H1 (cell line): ENCODE measurements at regions not wholly inside any gene's neighbourhood (a gene's known extent, or its start where the extent isn't known, plus 50 kb on each side); places are given as distances from the start of the nearest gene placed in this dataset.

ENCODE experiments used
- CTCF ChIA-PET: fragments of 300-600 bp; sonication (Branson Sonifier 250); formaldehyde crosslinking; loops from one replicate; lab custom pipeline; 2021; ENCODE audit not compliant: partially characterized antibody; lab: Charles Lee
- POLR2A ChIA-PET: fragments of 300-600 bp; sonication (Branson Sonifier 250); formaldehyde crosslinking; loops from one replicate; lab custom pipeline; 2021; ENCODE audit warnings: inconsistent platforms; ENCODE audit not compliant: partially characterized antibody; lab: Charles Lee
- DNase-seq, 2 experiments: peaks; one replicate each; pipeline versions ENCODE4 v3.0.0 to v3.0.0-alpha.2; 2010 to 2022; ENCODE audit warnings: low spot score in 2 of 2, low read depth in 1 of 2, mixed read lengths in 1 of 2
- FAIRE-seq: peaks from 2 replicates; lab custom pipeline; 2011; peaks lifted over from hg19 to GRCh38; lab: Jason Lieb, UNC
- H2AFZ ChIP-seq: 2 replicates; pipeline ENCODE4 v1.8.1; 2012; ENCODE audit warnings: low read length, inconsistent platforms
- H2AK5ac ChIP-seq: 2 replicates; pipeline ENCODE4 v1.6.1; 2013; ENCODE audit warnings: low read depth, low read length
- H2BK120ac ChIP-seq: replicated peaks from 2 replicates; pipeline ENCODE3; 2013; ENCODE audit warnings: low read depth, low read length, inconsistent platforms
- H2BK12ac ChIP-seq: 2 replicates; pipeline ENCODE4 v1.6.1; 2013; ENCODE audit warnings: low read depth, low read length
- H2BK15ac ChIP-seq: 2 replicates; pipeline ENCODE4 v1.6.1; 2013; ENCODE audit warnings: low read length
- H2BK20ac ChIP-seq: 2 replicates; pipeline ENCODE4 v1.6.1; 2013; ENCODE audit warnings: low read length
- H2BK5ac ChIP-seq: 2 replicates; pipeline ENCODE4 v1.6.1; 2013; ENCODE audit warnings: low read depth, low read length
- H3K14ac ChIP-seq: 2 replicates; pipeline ENCODE4 v1.6.1; 2013; ENCODE audit warnings: inconsistent platforms; ENCODE audit not compliant: insufficient read length
- H3K18ac ChIP-seq: 2 replicates; pipeline ENCODE4 v1.6.1; 2013; ENCODE audit warnings: low read length; ENCODE audit errors: extremely low read depth
- H3K23ac ChIP-seq: 2 replicates; pipeline ENCODE4 v1.6.1; 2013; ENCODE audit warnings: inconsistent platforms; ENCODE audit not compliant: insufficient read length
- H3K23me2 ChIP-seq: 2 replicates; pipeline ENCODE4 v1.6.1; 2013; ENCODE audit warnings: low read depth, low read length
- H3K27ac ChIP-seq: 2 replicates; pipeline ENCODE4 v1.6.1; 2011; ENCODE audit warnings: low read depth, low read length, inconsistent platforms
- H3K27me3 ChIP-seq, 4 experiments: replicated peaks in 1 of 4; 1 replicate in 1 of 4; 2 replicates in 3 of 4; pipeline versions ENCODE4 v1.6.1 to v1.8.1; 2011 to 2013; ENCODE audit warnings: low read length in 3 of 4, mild to moderate bottlenecking in 3 of 4, inconsistent platforms in 2 of 4, mixed read lengths in 2 of 4, moderate library complexity in 1 of 4; ENCODE audit not compliant: control insufficient read depth in 3 of 4, insufficient read depth in 3 of 4; ENCODE audit errors: extremely low read depth in 1 of 4
- H3K36me3 ChIP-seq, 4 experiments: 2 replicates each; pipeline versions ENCODE4 v1.6.1 to v1.8.1; 2011 to 2013; ENCODE audit warnings: mild to moderate bottlenecking in 4 of 4, low read length in 3 of 4, moderate library complexity in 2 of 4, control low read depth in 1 of 4, inconsistent platforms in 1 of 4; ENCODE audit not compliant: insufficient read depth in 4 of 4, control insufficient read depth in 2 of 4
- H3K4ac ChIP-seq: replicated peaks from 2 replicates; pipeline ENCODE3; 2013; ENCODE audit warnings: low read length, low read depth, mixed read lengths, inconsistent platforms; ENCODE audit not compliant: insufficient read length
- H3K4me1 ChIP-seq, 4 experiments: replicated peaks in 1 of 4; 1 replicate in 1 of 4; 2 replicates in 3 of 4; pipeline versions ENCODE4 v1.6.1 to v1.8.1; 2011 to 2013; ENCODE audit warnings: low read length in 3 of 4, inconsistent platforms in 2 of 4, mixed read lengths in 1 of 4; ENCODE audit not compliant: insufficient read depth in 4 of 4, control insufficient read depth in 3 of 4
- H3K4me2 ChIP-seq, 2 experiments: 2 replicates each; pipeline versions ENCODE4 v1.6.1 to v1.8.1; 2011 to 2013; ENCODE audit warnings: low read depth in 2 of 2, low read length in 2 of 2, control low read depth in 1 of 2, inconsistent platforms in 1 of 2, mild to moderate bottlenecking in 1 of 2; ENCODE audit not compliant: insufficient read depth in 1 of 2
- H3K4me3 ChIP-seq, 4 experiments: fragments of 200-600, 300-600 bp in 1 of 4; sonication (generic), shearing (Covaris generic), sonication (Bioruptor Twin) in 1 of 4; 2 replicates each; pipeline versions ENCODE4 v1.5.1 to v1.8.1; 2011 to 2016; ENCODE audit warnings: low read length in 4 of 4, low read depth in 3 of 4, control low read depth in 2 of 4, inconsistent platforms in 2 of 4, mild to moderate bottlenecking in 2 of 4, mixed read lengths in 1 of 4, moderate library complexity in 1 of 4; ENCODE audit not compliant: insufficient read depth in 2 of 4; ENCODE audit errors: extremely low read depth in 1 of 4
- H3K56ac ChIP-seq: replicated peaks from 2 replicates; pipeline ENCODE3; 2013; ENCODE audit warnings: low read depth, mild to moderate bottlenecking, mixed read lengths, low read length, inconsistent platforms; ENCODE audit not compliant: insufficient read length
- H3K79me1 ChIP-seq: 2 replicates; pipeline ENCODE4 v1.6.1; 2013; ENCODE audit warnings: low read depth, low read length, control low read depth
- H3K79me2 ChIP-seq, 2 experiments: 2 replicates each; pipeline versions ENCODE4 v1.6.1 to v1.8.1; 2012 to 2013; ENCODE audit warnings: low read length in 2 of 2, mild to moderate bottlenecking in 2 of 2, inconsistent platforms in 1 of 2; ENCODE audit not compliant: insufficient read depth in 2 of 2, control insufficient read depth in 1 of 2
- H3K9ac ChIP-seq, 4 experiments: replicated peaks in 1 of 4; 1 replicate in 1 of 4; 2 replicates in 3 of 4; pipeline versions ENCODE4 v1.6.1 to v1.8.1; 2011 to 2013; ENCODE audit warnings: low read depth in 3 of 4, low read length in 3 of 4, control low read depth in 2 of 4, mild to moderate bottlenecking in 2 of 4, moderate library complexity in 2 of 4, inconsistent platforms in 1 of 4; ENCODE audit errors: extremely low read depth in 1 of 4
- H3K9me3 ChIP-seq, 2 experiments: 2 replicates each; pipeline versions ENCODE4 v1.6.1 to v1.8.1; 2012 to 2013; ENCODE audit warnings: mild to moderate bottlenecking in 2 of 2, moderate library complexity in 2 of 2, control low read depth in 1 of 2, inconsistent platforms in 1 of 2, low read depth in 1 of 2, low read length in 1 of 2, mixed read lengths in 1 of 2; ENCODE audit not compliant: insufficient read depth in 2 of 2
- H4K20me1 ChIP-seq, 2 experiments: replicated peaks in 1 of 2; 2 replicates each; pipeline versions ENCODE3 to v1.8.1; 2011 to 2013; ENCODE audit warnings: inconsistent platforms in 2 of 2, low read length in 2 of 2, mild to moderate bottlenecking in 1 of 2; ENCODE audit not compliant: insufficient read depth in 2 of 2, control insufficient read depth in 1 of 2
- H4K5ac ChIP-seq: 2 replicates; pipeline ENCODE4 v1.6.1; 2013; ENCODE audit warnings: low read length, low read depth, mixed read lengths, inconsistent platforms; ENCODE audit not compliant: insufficient read length
- H4K8ac ChIP-seq: 2 replicates; pipeline ENCODE4 v1.8.0; 2013; ENCODE audit warnings: mild to moderate bottlenecking, moderate library complexity, low read length, inconsistent platforms; ENCODE audit not compliant: insufficient read depth; ENCODE audit errors: extremely low read depth
- H4K91ac ChIP-seq: replicated peaks from 2 replicates; pipeline ENCODE3; 2013; ENCODE audit warnings: low read length, mixed read lengths, inconsistent platforms; ENCODE audit not compliant: insufficient read length
- BACH1 ChIP-seq: IDR thresholded peaks from 2 replicates; pipeline ENCODE4 v1.6.1; 2012; ENCODE audit warnings: low read length, improper control_type of control experiment
- BRCA1 ChIP-seq: IDR thresholded peaks from 2 replicates; pipeline ENCODE4 v1.6.1; 2012; ENCODE audit warnings: low read depth, low read length, improper control_type of control experiment
- EGR1 ChIP-seq: IDR thresholded peaks from 2 replicates; pipeline ENCODE4 v1.6.1; 2011; ENCODE audit warnings: low read depth, low read length, borderline replicate concordance
- HDAC6 ChIP-seq: IDR thresholded peaks from one replicate; pipeline ENCODE4 v1.7.1; 2012; ENCODE audit warnings: low read depth, mild to moderate bottlenecking, inconsistent platforms, low read length, moderate library complexity
- POU5F1 ChIP-seq: IDR thresholded peaks from 2 replicates; pipeline ENCODE4 v1.6.1; 2011; ENCODE audit warnings: low read depth, mild to moderate bottlenecking, low read length, moderate library complexity
- RBBP5 ChIP-seq: IDR thresholded peaks from 2 replicates; pipeline ENCODE4 v1.7.1; 2012; ENCODE audit warnings: low read depth, mild to moderate bottlenecking, inconsistent platforms, low read length, moderate library complexity, borderline replicate concordance
- RNF2 ChIP-seq: fragments of 200-900, 300-1000 bp; sonication (generic); IDR thresholded peaks from 2 replicates; pipeline ENCODE4 v1.7.1; 2016; ENCODE audit warnings: borderline replicate concordance, low read depth, mild to moderate bottlenecking, antibody characterized with exemption, low read length; ENCODE audit not compliant: poor library complexity, severe bottlenecking; ENCODE audit errors: missing control alignments
- SRF ChIP-seq: IDR thresholded peaks from 2 replicates; pipeline ENCODE4 v1.6.1; 2011; ENCODE audit warnings: mild to moderate bottlenecking, low read depth, low read length, moderate library complexity
- WGBS, 2 experiments: shearing (Covaris generic) in 1 of 2; methylation state at CpG; one replicate each; pipeline versions ENCODE4 v1.1.6 to v1.1.7; 2013 to 2015; ENCODE audit warnings: low lambda C conversion rate in 2 of 2, mixed read lengths in 2 of 2, inconsistent platforms in 1 of 2, low coverage in 1 of 2, missing lambda C conversion rate in 1 of 2; ENCODE audit not compliant: insufficient replicate concordance in 2 of 2, insufficient coverage in 1 of 2, insufficient read length in 1 of 2; ENCODE audit errors: extremely low coverage in 1 of 2, missing lambda C conversion rate in 1 of 2; 5-methylcytosine and 5-hydroxymethylcytosine counted together
- TF ChIP-seq, protein P1 (sequence below), 3 experiments: IDR thresholded peaks; 1 replicate in 2 of 3; 2 replicates in 1 of 3; pipeline versions ENCODE4 v1.5.1 to v1.6.1; 2011; ENCODE audit warnings: low read length in 3 of 3, mild to moderate bottlenecking in 3 of 3, inconsistent platforms in 2 of 3, low read depth in 1 of 3, moderate library complexity in 1 of 3; ENCODE audit not compliant: insufficient read depth in 1 of 3; ENCODE audit errors: control extremely low read depth in 1 of 3
- TF ChIP-seq, protein P2 (sequence below): IDR thresholded peaks from 2 replicates; pipeline ENCODE4 v1.6.1; 2012; ENCODE audit warnings: low read length, inconsistent platforms

DNA sequence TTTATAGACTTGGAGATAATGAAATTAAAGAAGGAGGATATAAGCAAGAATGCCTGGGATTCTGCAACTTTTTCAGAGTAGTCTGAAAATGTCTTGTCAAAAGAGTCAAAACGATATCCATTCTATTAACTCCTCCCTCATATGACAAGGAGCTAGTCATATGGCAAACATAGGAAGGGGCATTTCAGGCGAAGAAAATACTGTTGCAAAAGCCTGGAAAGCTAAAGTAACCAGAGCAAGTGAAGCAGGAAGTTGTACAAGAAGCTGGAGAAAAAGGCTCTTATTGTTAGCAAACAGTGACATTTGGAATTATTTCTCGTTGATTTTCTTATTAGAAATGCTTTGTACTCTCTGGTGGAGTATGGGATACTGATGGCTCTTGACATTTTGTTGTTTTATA lies 94.0 kb upstream of the PTPRD start:
- H2BK12ac ChIP-seq = no peak overlapping the region
- H3K4me3 ChIP-seq = no peak overlapping the region
- DNase-seq (no peak), FAIRE-seq (no peak)
- H2AK5ac ChIP-seq = no peak overlapping the region
- no peaks in the 10 kb centered on the region for H3K36me3 ChIP-seq
- ChIA-PET CTCF (interaction anchor here (0.6 kb wide), 1 partner anchor 249 kb away, joined by 3 read pairs; no protein-coding TSS in a partner anchor), POLR2A (no interaction called here)
- no peaks in the 10 kb centered on the region for H3K79me1 ChIP-seq
- H4K8ac ChIP-seq = no peak overlapping the region
- no peak overlapping the region for H2AFZ ChIP-seq
- no peak overlapping the region for H3K18ac ChIP-seq
- H3K4ac ChIP-seq = no peak overlapping the region
- no peak overlapping the region for H3K4me2 ChIP-seq
- no peak overlapping the region for H3K56ac ChIP-seq
- H3K23ac ChIP-seq = no peak overlapping the region
- no peak overlapping the region for H4K5ac ChIP-seq
- no peaks in the 10 kb centered on the region for H3K4me1 ChIP-seq
- 87% methylated on average over 3 of the region's 3 CpGs; no CpG with 5 or more reads in 1 of the 2 experiments for WGBS, 2 experiments
- no peak overlapping the region for H4K91ac ChIP-seq
- no peak overlapping the region for H2BK5ac ChIP-seq
- no peaks in the 10 kb centered on the region for H3K79me2 ChIP-seq
- no peak overlapping the region for H2BK120ac ChIP-seq
- no peaks in the 10 kb centered on the region for H4K20me1 ChIP-seq
- no peaks in the 10 kb centered on the region for H3K23me2 ChIP-seq
- no peak overlapping the region for H2BK15ac ChIP-seq
- H3K27ac ChIP-seq = no peak overlapping the region
- no peaks in the 10 kb centered on the region for H3K27me3 ChIP-seq
- H2BK20ac ChIP-seq = no peak overlapping the region
- H3K14ac ChIP-seq = no peak overlapping the region
- no peak overlapping the region for H3K9ac ChIP-seq
- H3K9me3 ChIP-seq = no peaks in the 10 kb centered on the region
- TF ChIP-seq SRF (no peak), BACH1 (no peak), EGR1 (no peak), BRCA1 (no peak), HDAC6 (no peak), RBBP5 (no peak), POU5F1 (no peak), RNF2 (no peak)
- TF ChIP-seq, protein P1, sequence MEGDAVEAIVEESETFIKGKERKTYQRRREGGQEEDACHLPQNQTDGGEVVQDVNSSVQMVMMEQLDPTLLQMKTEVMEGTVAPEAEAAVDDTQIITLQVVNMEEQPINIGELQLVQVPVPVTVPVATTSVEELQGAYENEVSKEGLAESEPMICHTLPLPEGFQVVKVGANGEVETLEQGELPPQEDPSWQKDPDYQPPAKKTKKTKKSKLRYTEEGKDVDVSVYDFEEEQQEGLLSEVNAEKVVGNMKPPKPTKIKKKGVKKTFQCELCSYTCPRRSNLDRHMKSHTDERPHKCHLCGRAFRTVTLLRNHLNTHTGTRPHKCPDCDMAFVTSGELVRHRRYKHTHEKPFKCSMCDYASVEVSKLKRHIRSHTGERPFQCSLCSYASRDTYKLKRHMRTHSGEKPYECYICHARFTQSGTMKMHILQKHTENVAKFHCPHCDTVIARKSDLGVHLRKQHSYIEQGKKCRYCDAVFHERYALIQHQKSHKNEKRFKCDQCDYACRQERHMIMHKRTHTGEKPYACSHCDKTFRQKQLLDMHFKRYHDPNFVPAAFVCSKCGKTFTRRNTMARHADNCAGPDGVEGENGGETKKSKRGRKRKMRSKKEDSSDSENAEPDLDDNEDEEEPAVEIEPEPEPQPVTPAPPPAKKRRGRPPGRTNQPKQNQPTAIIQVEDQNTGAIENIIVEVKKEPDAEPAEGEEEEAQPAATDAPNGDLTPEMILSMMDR (IDR thresholded peaks at IDR 0.05; ENCODE audit: control extremely low read depth in 1 of 3, insufficient read depth in 1 of 3, low read depth in 1 of 3, low read length in 3 of 3) = no peak
- TF ChIP-seq, protein P2, sequence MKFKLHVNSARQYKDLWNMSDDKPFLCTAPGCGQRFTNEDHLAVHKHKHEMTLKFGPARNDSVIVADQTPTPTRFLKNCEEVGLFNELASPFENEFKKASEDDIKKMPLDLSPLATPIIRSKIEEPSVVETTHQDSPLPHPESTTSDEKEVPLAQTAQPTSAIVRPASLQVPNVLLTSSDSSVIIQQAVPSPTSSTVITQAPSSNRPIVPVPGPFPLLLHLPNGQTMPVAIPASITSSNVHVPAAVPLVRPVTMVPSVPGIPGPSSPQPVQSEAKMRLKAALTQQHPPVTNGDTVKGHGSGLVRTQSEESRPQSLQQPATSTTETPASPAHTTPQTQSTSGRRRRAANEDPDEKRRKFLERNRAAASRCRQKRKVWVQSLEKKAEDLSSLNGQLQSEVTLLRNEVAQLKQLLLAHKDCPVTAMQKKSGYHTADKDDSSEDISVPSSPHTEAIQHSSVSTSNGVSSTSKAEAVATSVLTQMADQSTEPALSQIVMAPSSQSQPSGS = no peak
